WTC11 (cell line): ENCODE measurements at regions not wholly inside any gene's neighbourhood (a gene's known extent, or its start where the extent isn't known, plus 50 kb on each side); places are given as distances from the start of the nearest gene placed in this dataset.

ENCODE experiments used
- E2F1 ChIP-seq: sonication (generic); formaldehyde crosslinking; IDR thresholded peaks from 2 replicates; pipeline ENCODE4 v1.8.0; 2022; ENCODE audit warnings: mild to moderate bottlenecking, missing genetic modification reagents
- JAZF1 ChIP-seq: fragments of 250-450 bp; sonication (Bioruptor Pico); IDR thresholded peaks from 2 replicates; pipeline ENCODE4 v1.9.0; 2021; ENCODE audit warnings: moderate library complexity, mild to moderate bottlenecking, inconsistent platforms
- NFATC4 ChIP-seq: fragments of 250-450 bp; sonication (Bioruptor Pico); IDR thresholded peaks from 2 replicates; pipeline ENCODE4 v1.9.0; 2021; ENCODE audit warnings: mild to moderate bottlenecking
- PRDM15 ChIP-seq: sonication (generic); formaldehyde crosslinking; IDR thresholded peaks from 2 replicates; pipeline ENCODE4 v1.8.0; 2022; ENCODE audit warnings: missing genetic modification reagents
- PRRX2 ChIP-seq: fragments of 250-450 bp; sonication (Bioruptor Pico); IDR thresholded peaks from 2 replicates; pipeline ENCODE4 v1.8.0; 2021; ENCODE audit warnings: mild to moderate bottlenecking
- RELA ChIP-seq: sonication (generic); formaldehyde crosslinking; IDR thresholded peaks from 2 replicates; pipeline ENCODE4 v1.8.1; 2022; ENCODE audit warnings: missing genetic modification reagents, mild to moderate bottlenecking, borderline replicate concordance
- TCF7 ChIP-seq: sonication (generic); formaldehyde crosslinking; IDR thresholded peaks from 2 replicates; pipeline ENCODE4 v1.8.0; 2022; ENCODE audit warnings: mild to moderate bottlenecking, low read depth, missing genetic modification reagents, moderate library complexity
- ZNF138 ChIP-seq: sonication (generic); formaldehyde crosslinking; conservative IDR thresholded peaks from 2 replicates; pipeline ENCODE4 v1.8.1; 2022; ENCODE audit warnings: mild to moderate bottlenecking, moderate library complexity, missing genetic modification reagents
- TF ChIP-seq, protein P1 (sequence below): fragments of 200-600 bp; IDR thresholded peaks from 2 replicates; pipeline ENCODE4 v1.8.0; 2022; ENCODE audit warnings: antibody characterized with exemption
- TF ChIP-seq, protein P2 (sequence below): sonication (generic); formaldehyde crosslinking; IDR thresholded peaks from 2 replicates; pipeline ENCODE4 v1.8.0; 2022; ENCODE audit warnings: mild to moderate bottlenecking, missing genetic modification reagents

GRCh38 chr6:140985679-140986275 is 1146.9 kb upstream of the GJE1 start:
- TF ChIP-seq, protein P1, sequence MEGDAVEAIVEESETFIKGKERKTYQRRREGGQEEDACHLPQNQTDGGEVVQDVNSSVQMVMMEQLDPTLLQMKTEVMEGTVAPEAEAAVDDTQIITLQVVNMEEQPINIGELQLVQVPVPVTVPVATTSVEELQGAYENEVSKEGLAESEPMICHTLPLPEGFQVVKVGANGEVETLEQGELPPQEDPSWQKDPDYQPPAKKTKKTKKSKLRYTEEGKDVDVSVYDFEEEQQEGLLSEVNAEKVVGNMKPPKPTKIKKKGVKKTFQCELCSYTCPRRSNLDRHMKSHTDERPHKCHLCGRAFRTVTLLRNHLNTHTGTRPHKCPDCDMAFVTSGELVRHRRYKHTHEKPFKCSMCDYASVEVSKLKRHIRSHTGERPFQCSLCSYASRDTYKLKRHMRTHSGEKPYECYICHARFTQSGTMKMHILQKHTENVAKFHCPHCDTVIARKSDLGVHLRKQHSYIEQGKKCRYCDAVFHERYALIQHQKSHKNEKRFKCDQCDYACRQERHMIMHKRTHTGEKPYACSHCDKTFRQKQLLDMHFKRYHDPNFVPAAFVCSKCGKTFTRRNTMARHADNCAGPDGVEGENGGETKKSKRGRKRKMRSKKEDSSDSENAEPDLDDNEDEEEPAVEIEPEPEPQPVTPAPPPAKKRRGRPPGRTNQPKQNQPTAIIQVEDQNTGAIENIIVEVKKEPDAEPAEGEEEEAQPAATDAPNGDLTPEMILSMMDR: no peak
- TF ChIP-seq RELA (no peak), NFATC4 (CRISPR knock-in tag) (no peak), JAZF1 (CRISPR knock-in tag) (no peak), PRDM15 (no peak), E2F1 (CRISPR knock-in tag) (no peak), PRRX2 (CRISPR knock-in tag) (no peak), TCF7 (CRISPR knock-in tag) (no peak), ZNF138 (CRISPR knock-in tag) (no peak)
- TF ChIP-seq, protein P2, sequence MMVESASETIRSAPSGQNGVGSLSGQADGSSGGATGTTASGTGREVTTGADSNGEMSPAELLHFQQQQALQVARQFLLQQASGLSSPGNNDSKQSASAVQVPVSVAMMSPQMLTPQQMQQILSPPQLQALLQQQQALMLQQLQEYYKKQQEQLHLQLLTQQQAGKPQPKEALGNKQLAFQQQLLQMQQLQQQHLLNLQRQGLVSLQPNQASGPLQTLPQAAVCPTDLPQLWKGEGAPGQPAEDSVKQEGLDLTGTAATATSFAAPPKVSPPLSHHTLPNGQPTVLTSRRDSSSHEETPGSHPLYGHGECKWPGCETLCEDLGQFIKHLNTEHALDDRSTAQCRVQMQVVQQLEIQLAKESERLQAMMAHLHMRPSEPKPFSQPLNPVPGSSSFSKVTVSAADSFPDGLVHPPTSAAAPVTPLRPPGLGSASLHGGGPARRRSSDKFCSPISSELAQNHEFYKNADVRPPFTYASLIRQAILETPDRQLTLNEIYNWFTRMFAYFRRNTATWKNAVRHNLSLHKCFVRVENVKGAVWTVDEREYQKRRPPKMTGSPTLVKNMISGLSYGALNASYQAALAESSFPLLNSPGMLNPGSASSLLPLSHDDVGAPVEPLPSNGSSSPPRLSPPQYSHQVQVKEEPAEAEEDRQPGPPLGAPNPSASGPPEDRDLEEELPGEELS (CRISPR knock-in tag): no peak
